ENCODE measurements at regions not wholly inside any gene's neighbourhood (a gene's known extent, or its start where the extent isn't known, plus 50 kb on each side); places are given as distances from the start of the nearest gene placed in this dataset.
"Not testable (repeated sequence)": the region's sequence is repeated elsewhere in the genome, so short reads cannot be mapped to it uniquely, and the experiment has no call there.

- no peak for TF ChIP-seq CTCF (IDR thresholded peaks at IDR 0.05; ENCODE audit: insufficient read depth, low read depth, low read length)
- DNase-seq (ENCODE audit: low read depth) = no peak
- H3K4me3 ChIP-seq (ENCODE audit: low read depth, low read length) = no peak overlapping the region
Measured at GRCh38 chr2:16218161-16218560, 277.8 kb downstream of the MYCN start.

GRCh38 chr2:16217741-16218140 lies 277.4 kb downstream of the MYCN start:
- not testable (repeated sequence) for DNase-seq (ENCODE audit: low read depth); H3K4me3 ChIP-seq (ENCODE audit: low read depth, low read length)

GRCh38 chr2:16217291-16217690 lies 276.9 kb downstream of the MYCN start:
- DNase-seq (ENCODE audit: low read depth) = no peak
- no peak overlapping the region for H3K4me3 ChIP-seq (ENCODE audit: low read depth, low read length)
- no peak for TF ChIP-seq CTCF (IDR thresholded peaks at IDR 0.05; ENCODE audit: insufficient read depth, low read depth, low read length)

GRCh38 chr2:16216558-16216945 lies 276.2 kb downstream of the MYCN start:
- DNase-seq (ENCODE audit: low read depth) = no peak
- TF ChIP-seq CTCF (IDR thresholded peaks at IDR 0.05; ENCODE audit: insufficient read depth, low read depth, low read length) = no peak
- no peak overlapping the region for H3K4me3 ChIP-seq (ENCODE audit: low read depth, low read length)

GRCh38 chr2:16215902-16216557 lies 275.7 kb downstream of the MYCN start:
- H3K4me3 ChIP-seq (ENCODE audit: low read depth, low read length) = no peak overlapping the region
- no peak for DNase-seq (ENCODE audit: low read depth)
- TF ChIP-seq CTCF (IDR thresholded peaks at IDR 0.05; ENCODE audit: insufficient read depth, low read depth, low read length) = no peak

GRCh38 chr2:16214861-16215260 lies 274.5 kb downstream of the MYCN start:
- no peak for TF ChIP-seq CTCF (IDR thresholded peaks at IDR 0.05; ENCODE audit: insufficient read depth, low read depth, low read length)
- no peak overlapping the region for H3K4me3 ChIP-seq (ENCODE audit: low read depth, low read length)
- no peak for DNase-seq (ENCODE audit: low read depth)

GRCh38 chr2:16214391-16214790 lies 274.0 kb downstream of the MYCN start:
- no peak for TF ChIP-seq CTCF (IDR thresholded peaks at IDR 0.05; ENCODE audit: insufficient read depth, low read depth, low read length)
- H3K4me3 ChIP-seq (ENCODE audit: low read depth, low read length) = no peak overlapping the region
- no peak for DNase-seq (ENCODE audit: low read depth)
